ENCODE measurements at regions not wholly inside any gene's neighbourhood (a gene's known extent, or its start where the extent isn't known, plus 50 kb on each side); places are given as distances from the start of the nearest gene placed in this dataset.
"Not testable (repeated sequence)": the region's sequence is repeated elsewhere in the genome, so short reads cannot be mapped to it uniquely, and the experiment has no call there.

DNA sequence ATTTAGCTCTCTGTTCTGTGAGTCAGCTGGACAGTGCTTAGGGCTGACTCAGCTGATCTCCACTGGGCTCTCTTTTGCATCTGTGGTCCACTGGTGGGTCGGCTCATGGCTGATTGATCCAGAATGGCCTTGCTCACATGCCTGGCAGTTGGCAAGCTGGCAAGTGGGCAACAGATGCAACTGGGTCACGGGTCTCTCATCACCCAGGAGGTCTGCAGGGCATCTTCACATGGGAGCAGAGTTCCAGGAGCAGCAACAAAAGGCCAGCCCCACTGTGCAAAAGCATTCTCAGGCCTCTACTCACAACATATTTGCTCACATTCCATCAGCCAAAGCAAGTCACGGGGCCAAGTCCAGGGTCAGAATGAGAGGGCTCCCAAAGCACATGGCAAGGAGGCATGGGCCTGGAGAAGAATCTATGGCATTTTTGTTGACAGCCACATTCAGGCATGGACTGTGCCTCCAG is 98.8 kb downstream of the OAT start:
- DNase-seq (no peak), ATAC-seq (no peak)
- H3K4me1 Mint-ChIP-seq (ENCODE audit: low read depth) = no peaks in the 10 kb centered on the region
- peaks cover 2% of the 10 kb centered on the region for H3K9me3 Mint-ChIP-seq
- H3K4me3 Mint-ChIP-seq = no peak overlapping the region
- peaks cover 4% of the 10 kb centered on the region for H3K27me3 Mint-ChIP-seq (ENCODE audit: low read depth)
- H3K36me3 Mint-ChIP-seq (ENCODE audit: insufficient read depth) = no peaks in the 10 kb centered on the region

DNA sequence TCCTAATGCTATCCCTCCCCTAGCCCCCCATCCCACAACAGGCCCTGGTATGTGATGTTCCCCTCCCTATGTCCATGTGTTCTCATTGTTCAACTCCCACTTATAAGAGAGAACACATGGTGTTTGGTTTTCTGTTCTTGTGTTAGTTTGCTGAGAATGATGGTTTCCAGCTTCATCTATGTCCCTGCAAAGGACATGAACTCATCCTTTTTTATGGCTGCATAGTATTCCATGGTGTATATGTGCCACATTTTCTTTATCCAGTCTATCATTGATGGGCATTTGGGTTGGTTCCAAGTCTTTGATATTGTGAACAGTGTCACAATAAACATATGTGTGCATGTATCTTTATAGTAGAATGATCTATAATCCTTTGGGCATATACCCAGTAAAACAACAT is 99.2 kb downstream of the OAT start:
- H3K36me3 Mint-ChIP-seq (ENCODE audit: insufficient read depth); DNase-seq; H3K9me3 Mint-ChIP-seq; H3K4me3 Mint-ChIP-seq; H3K27me3 Mint-ChIP-seq (ENCODE audit: low read depth); H3K4me1 Mint-ChIP-seq (ENCODE audit: low read depth); ATAC-seq: not testable (repeated sequence)

DNA sequence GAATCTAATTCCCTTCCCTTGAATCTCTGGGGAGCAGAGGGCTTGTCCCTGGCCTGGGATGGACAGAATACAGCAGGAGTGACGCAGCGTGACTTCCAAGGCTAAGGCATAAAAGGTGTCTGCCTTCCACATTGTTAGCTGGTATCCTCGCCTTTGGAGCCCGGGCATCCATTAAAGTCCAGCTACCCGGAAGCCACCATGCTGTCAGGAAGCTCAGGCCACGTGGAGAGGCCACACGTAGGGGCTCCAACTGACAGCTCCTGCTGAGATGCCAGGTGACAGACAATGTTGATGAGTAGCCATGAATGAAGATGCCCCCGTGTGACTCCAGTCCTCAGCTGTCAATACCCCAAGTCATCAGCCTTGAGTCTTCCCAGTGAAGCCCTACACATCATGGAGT is 99.9 kb downstream of the OAT start:
- Mint-ChIP-seq H3K4me1 (ENCODE audit: low read depth) (no peaks in the 10 kb centered on the region), H3K4me3 (no peak overlapping the region), H3K9me3 (peaks cover 5% of the 10 kb centered on the region), H3K27me3 (ENCODE audit: low read depth) (no peaks in the 10 kb centered on the region), H3K36me3 (ENCODE audit: insufficient read depth) (no peaks in the 10 kb centered on the region)
- ATAC-seq (no peak), DNase-seq (no peak)

DNA sequence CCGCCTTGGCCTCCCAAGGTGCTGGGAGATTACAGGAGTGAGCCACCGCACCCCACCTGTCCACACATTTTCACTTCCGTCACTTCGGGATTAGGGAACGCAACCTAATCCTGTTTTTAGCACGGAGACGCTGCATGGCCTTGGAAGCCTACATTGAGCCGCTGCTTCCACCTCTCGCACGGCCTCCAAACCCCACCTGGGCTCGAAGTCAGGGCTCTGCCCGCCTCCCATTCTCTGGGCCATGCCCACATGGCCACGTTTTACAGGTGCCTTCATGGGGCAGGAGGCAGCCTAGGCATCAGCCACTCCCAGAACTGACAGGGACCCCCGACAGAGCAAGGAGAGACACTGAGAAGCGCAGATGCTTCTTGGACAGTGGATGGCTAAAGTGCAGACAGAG is 100.6 kb downstream of the OAT start:
- Mint-ChIP-seq H3K9me3 (peaks cover 5% of the 10 kb centered on the region), H3K4me1 (ENCODE audit: low read depth) (no peaks in the 10 kb centered on the region), H3K27me3 (ENCODE audit: low read depth) (no peaks in the 10 kb centered on the region), H3K4me3 (no peak overlapping the region), H3K36me3 (ENCODE audit: insufficient read depth) (no peaks in the 10 kb centered on the region)
- ATAC-seq (no peak), DNase-seq (no peak)

DNA sequence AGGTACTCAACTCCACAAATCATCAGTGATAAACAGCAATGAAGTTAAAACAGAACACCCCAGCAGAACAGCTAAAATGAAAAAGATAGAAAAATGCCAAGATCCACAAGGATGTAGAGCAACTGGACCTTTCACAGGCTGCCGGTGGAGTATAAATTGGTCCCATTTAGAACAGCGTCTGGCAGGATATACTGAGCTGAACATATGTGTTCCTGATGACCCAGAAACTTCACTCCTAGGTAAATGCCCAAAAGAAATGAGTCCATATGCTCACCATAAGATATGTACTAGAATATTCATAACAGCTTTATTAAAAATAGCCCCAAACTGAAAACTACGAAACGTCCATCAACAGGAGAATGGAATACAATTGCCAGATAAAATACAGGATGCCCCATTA is 102.4 kb downstream of the OAT start:
- DNase-seq (no peak), ATAC-seq (no peak)
- Mint-ChIP-seq H3K27me3 (ENCODE audit: low read depth) (no peaks in the 10 kb centered on the region), H3K36me3 (ENCODE audit: insufficient read depth) (no peaks in the 10 kb centered on the region), H3K9me3 (peaks cover 5% of the 10 kb centered on the region), H3K4me3 (no peak overlapping the region), H3K4me1 (ENCODE audit: low read depth) (no peaks in the 10 kb centered on the region)

DNA sequence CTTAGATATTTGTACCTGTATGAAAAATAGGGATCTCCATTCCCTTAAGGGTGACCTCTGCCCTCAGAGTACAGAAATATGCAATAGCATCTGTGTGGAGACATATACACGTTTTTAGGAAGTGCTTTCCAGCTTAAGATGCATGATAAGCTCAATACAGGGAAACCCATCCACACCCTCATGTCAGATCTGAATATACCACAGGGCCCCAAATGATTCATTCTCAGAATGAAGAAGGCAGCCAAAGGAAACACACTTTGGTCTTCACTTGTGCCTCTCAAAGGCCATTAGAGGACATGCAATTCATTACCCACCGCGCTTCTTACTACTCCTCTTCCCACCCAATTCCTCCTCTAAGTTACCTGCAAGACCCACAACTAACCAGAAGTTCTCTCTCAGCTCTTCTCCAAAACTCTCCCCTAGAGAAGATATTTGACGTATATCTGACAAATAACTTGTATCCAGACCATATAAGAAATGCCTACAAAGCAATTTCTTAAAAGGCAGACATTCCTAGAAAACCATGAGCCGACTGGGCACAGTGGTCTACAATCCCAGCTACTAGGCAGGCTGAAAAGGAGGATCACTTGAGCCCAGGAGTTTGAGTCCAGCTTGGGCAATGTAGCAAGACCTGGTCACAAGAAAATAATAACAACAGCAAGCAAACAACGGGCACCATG is 103.0 kb downstream of the OAT start:
- Mint-ChIP-seq H3K9me3 (peaks cover 5% of the 10 kb centered on the region), H3K4me3 (no peak overlapping the region), H3K27me3 (ENCODE audit: low read depth) (no peaks in the 10 kb centered on the region), H3K4me1 (ENCODE audit: low read depth) (no peaks in the 10 kb centered on the region), H3K36me3 (ENCODE audit: insufficient read depth) (no peaks in the 10 kb centered on the region)
- ATAC-seq (no peak), DNase-seq (no peak)

DNA sequence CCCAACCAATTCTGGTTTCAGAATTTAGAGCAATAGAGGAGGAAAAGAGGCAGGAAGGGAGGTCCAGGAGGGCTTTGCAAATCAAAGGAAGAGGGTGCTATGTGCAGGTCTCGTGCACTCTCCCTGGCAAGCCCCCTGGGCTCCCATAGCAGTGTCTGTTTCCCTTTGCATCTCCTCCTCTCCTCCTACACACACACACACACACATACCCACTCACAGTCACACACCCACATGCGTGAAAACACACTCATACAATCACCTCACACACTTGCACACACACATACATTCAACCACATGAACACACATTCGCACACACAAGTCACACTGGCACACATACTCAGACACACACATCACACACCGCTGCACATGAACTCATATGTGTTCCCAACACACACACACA is 105.3 kb downstream of the OAT start:
- H3K36me3 Mint-ChIP-seq (ENCODE audit: insufficient read depth) = no peaks in the 10 kb centered on the region
- H3K27me3 Mint-ChIP-seq (ENCODE audit: low read depth) = no peaks in the 10 kb centered on the region
- DNase-seq = no peak
- H3K4me1 Mint-ChIP-seq (ENCODE audit: low read depth) = no peaks in the 10 kb centered on the region
- no peak for ATAC-seq
- H3K9me3 Mint-ChIP-seq = peaks cover 5% of the 10 kb centered on the region
- no peak overlapping the region for H3K4me3 Mint-ChIP-seq

DNA sequence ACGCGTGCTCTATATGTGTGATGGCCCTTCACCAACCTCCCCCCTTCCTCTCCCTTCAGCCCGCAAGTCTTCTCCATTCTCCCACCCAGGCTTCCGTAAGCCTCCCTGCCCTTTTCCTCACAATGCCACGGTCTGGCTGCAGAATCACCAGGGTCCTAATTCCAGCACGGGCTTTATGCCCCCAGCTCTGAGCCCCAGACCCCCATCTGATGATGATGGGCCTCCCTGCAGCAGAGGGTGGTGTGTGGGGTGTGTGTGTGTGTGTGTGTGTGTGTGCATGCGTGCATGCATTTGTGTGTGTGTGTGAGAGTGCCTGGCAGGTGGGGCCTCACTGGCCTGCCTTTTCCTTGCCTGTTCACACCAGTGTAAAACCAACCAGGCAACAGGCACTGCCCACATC is 109.9 kb downstream of the OAT start:
- DNase-seq = no peak
- H3K36me3 Mint-ChIP-seq (ENCODE audit: insufficient read depth) = no peaks in the 10 kb centered on the region
- ATAC-seq = no peak
- no peak overlapping the region for H3K4me3 Mint-ChIP-seq
- no peaks in the 10 kb centered on the region for H3K4me1 Mint-ChIP-seq (ENCODE audit: low read depth)
- H3K27me3 Mint-ChIP-seq (ENCODE audit: low read depth) = no peaks in the 10 kb centered on the region
- H3K9me3 Mint-ChIP-seq = no peaks in the 10 kb centered on the region

DNA sequence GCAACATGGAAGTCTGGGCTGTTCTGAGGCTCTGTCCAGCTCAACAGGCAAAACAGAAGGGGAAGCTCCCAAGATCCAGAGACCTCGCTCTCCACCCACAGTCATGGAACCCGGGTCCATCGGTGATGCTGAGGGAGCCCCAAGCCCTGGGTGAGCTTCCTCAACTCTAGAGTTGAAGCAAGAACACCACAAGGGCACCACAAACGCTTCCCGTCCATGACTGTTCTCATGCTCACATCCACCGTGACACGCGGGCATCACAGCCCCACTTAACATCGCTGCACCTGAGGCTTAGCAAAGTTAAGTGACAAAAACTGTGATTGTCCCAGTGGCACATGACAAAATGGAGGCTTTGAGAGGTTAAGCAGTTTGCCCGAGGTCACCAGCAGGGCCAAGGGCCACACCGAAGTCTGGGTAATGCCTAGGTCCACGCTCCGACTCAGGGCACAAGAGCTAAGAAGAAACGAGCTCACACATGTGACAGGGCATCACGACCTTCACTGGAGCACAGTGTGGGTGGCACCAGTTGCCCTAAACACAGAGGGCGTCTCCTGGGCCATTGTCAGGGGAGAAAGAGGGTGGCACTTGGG is 110.6 kb downstream of the OAT start:
- ATAC-seq (no peak), DNase-seq (no peak)
- Mint-ChIP-seq H3K36me3 (ENCODE audit: insufficient read depth) (no peaks in the 10 kb centered on the region), H3K9me3 (no peaks in the 10 kb centered on the region), H3K27me3 (ENCODE audit: low read depth) (no peaks in the 10 kb centered on the region), H3K4me1 (ENCODE audit: low read depth) (no peaks in the 10 kb centered on the region), H3K4me3 (no peak overlapping the region)

DNA sequence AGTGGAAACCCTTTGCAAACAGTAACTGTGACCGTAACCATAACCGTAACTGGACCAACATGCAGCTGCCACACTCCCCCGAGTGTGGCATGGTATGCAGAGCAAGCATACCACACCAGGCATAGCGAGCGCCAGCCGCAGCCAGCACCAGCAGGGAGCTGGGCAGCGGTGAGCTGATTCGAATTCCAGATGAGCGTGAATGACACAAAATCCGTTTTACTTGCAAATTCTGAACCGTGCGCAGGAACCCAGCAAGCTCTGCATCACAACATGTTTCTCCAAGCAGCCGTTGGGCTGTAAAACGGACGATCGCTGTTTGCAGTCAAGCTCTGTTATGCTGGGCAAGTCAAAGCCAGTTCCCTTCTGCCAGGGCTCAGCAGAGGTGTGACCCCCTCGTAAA is 111.1 kb downstream of the OAT start:
- no peaks in the 10 kb centered on the region for H3K27me3 Mint-ChIP-seq (ENCODE audit: low read depth)

DNA sequence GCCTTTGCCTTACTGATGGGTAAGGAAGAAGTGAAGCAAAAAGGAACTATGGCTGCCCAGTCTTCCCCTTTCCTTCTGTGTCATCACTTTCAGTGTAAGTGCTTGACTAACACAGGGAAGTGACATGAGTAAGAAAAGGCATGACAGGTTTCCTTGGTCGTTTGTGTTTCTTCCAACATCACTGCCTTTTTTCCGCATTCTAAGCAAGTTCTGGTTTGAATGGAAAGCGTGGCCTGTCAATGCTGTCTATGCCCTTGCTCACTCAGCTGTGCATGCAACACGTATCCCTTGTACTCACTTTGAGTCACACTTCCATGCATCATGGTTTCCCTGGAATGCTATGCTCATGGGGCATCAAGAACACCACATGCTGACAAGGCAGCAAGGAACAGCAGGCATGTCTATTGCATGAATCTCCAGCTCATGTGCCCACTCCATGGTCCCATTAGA is 111.8 kb downstream of the OAT start:
- Mint-ChIP-seq H3K4me3 (no peak overlapping the region), H3K27me3 (ENCODE audit: low read depth) (no peaks in the 10 kb centered on the region), H3K9me3 (no peaks in the 10 kb centered on the region), H3K36me3 (ENCODE audit: insufficient read depth) (no peaks in the 10 kb centered on the region), H3K4me1 (ENCODE audit: low read depth) (no peaks in the 10 kb centered on the region)
- no peak for DNase-seq
- no peak for ATAC-seq

More for the DNA sequence above, 111.1 kb downstream of the OAT start:
- Mint-ChIP-seq H3K4me1 (ENCODE audit: low read depth) (no peaks in the 10 kb centered on the region), H3K36me3 (ENCODE audit: insufficient read depth) (no peaks in the 10 kb centered on the region), H3K9me3 (no peaks in the 10 kb centered on the region), H3K4me3 (no peak overlapping the region)
- no peak for DNase-seq
- ATAC-seq = no peak

DNA sequence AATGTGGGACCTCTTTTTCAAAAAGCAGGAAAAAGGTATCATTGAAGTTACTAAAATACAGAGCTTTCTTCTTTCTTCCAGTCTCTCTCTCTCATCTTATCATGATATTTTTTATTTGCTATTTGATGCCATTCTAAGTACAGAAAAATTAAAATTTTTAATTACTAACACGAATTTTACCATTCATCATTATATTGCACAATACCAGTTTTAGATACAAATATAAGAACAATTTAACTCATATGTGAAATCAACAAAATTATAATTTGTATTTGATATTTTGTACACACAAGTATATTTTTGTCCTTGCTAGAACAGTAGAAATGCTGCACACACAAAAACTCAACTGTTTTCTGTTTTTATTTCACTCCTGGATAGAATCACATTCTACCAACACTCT is 112.2 kb downstream of the OAT start:
- Mint-ChIP-seq H3K4me1 (ENCODE audit: low read depth) (no peaks in the 10 kb centered on the region), H3K27me3 (ENCODE audit: low read depth) (no peaks in the 10 kb centered on the region), H3K9me3 (no peaks in the 10 kb centered on the region), H3K4me3 (no peak overlapping the region), H3K36me3 (ENCODE audit: insufficient read depth) (no peaks in the 10 kb centered on the region)
- no peak for DNase-seq
- no peak for ATAC-seq

DNA sequence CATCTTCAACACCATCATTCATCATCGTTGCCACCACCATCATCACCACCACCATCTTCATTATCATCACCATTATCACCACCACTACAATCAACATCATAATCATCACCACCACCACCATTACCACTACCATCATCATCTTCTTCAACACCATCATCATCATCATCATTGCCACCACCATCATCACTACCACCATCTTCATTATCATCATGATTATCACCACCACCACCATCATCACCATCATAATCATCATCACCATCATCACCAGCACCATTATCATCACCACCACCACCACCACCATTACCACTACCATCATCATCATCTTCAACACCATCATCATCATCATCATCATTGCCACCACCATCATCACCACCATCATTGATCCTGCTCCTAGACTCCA is 112.7 kb downstream of the OAT start:
- no peak overlapping the region for H3K4me3 Mint-ChIP-seq
- no peaks in the 10 kb centered on the region for H3K36me3 Mint-ChIP-seq (ENCODE audit: insufficient read depth)
- ATAC-seq (no peak), DNase-seq (no peak)
- no peaks in the 10 kb centered on the region for H3K4me1 Mint-ChIP-seq (ENCODE audit: low read depth)
- H3K27me3 Mint-ChIP-seq (ENCODE audit: low read depth) = no peaks in the 10 kb centered on the region
- H3K9me3 Mint-ChIP-seq = no peaks in the 10 kb centered on the region

DNA sequence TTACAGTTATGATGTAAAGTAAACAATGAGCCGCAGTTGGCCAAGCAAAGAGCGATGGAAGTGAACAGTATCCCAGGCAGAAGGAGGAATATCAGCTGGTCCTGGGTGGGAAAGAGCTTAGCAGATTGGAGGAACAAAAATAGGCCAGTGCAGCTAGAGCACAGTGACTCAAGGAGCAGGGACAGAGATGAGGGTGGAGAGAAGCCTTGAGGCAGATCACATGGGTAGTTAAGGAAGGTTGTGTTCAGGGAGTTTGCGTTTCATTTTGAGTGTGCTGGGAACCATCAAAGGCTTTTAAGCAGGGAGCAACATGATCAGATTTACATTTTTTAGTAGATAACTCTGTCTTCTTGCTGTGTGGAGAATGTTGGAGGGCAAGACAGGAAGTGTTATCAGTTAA is 113.6 kb downstream of the OAT start:
- Mint-ChIP-seq H3K36me3 (ENCODE audit: insufficient read depth) (no peaks in the 10 kb centered on the region), H3K27me3 (ENCODE audit: low read depth) (no peaks in the 10 kb centered on the region), H3K9me3 (no peaks in the 10 kb centered on the region), H3K4me1 (ENCODE audit: low read depth) (no peaks in the 10 kb centered on the region), H3K4me3 (no peak overlapping the region)
- ATAC-seq = no peak
- no peak for DNase-seq

DNA sequence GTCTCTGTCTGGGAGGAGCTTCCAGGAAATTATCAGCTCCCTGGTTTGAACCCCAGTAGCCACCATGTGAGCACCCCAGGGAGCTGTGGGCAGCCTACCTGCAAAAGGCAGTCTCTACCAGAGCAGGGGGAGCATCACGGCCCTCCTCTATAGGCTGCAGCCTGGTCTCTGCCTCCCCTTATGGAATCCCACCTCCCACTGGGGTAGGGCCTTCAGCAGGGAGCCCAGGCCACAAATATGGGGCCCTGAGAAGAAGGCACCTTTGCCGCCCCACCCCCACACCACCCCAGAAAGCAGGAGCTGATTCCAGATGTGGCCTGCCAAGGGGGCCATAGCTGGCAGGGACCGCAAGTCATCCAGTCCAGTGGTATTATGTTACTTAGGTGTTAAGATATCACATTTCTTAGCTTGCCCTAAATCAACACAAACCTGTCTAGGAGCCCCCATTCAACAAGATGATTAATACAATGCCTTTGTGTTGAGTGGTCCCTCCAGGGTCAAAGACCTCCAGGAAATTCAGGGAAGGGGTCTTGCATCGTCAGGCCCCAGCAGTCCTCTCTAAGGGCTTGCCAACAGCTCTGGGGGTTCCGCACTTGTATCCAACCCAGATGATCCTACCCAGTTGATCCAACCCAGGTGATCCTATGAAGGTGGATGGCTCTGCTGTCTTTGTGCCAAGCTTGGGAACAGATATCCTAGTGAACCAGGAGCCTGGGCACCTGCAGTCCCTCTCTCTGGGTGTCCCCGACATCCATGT is 114.9 kb downstream of the OAT start:
- DNase-seq (no peak), ATAC-seq (no peak)
- no peaks in the 10 kb centered on the region for H3K4me1 Mint-ChIP-seq (ENCODE audit: low read depth)
- no peaks in the 10 kb centered on the region for H3K27me3 Mint-ChIP-seq (ENCODE audit: low read depth)
- no peaks in the 10 kb centered on the region for H3K36me3 Mint-ChIP-seq (ENCODE audit: insufficient read depth)
- H3K9me3 Mint-ChIP-seq = no peaks in the 10 kb centered on the region
- H3K4me3 Mint-ChIP-seq = no peak overlapping the region
